Neural cell (in vitro differentiated cells): ENCODE measurements at regions not wholly inside any gene's neighbourhood (a gene's known extent, or its start where the extent isn't known, plus 50 kb on each side); places are given as distances from the start of the nearest gene placed in this dataset.

ENCODE experiments used
- EZH2 ChIP-seq: fragments of 200-600, 300-800 bp; shearing (Covaris generic), sonication (generic); IDR thresholded peaks from 2 replicates; pipeline ENCODE4 v1.6.1; 2014; ENCODE audit warnings: antibody characterized with exemption, low read length, borderline replicate concordance, mild to moderate bottlenecking; ENCODE audit not compliant: insufficient read depth, poor library complexity, severe bottlenecking
- POLR2AphosphoS5 ChIP-seq: IDR thresholded peaks from 2 replicates; pipeline ENCODE4 v1.6.1; 2012
- RAD21 ChIP-seq: fragments of 450-650 bp; conservative IDR thresholded peaks from 2 replicates; pipeline ENCODE4 v1.6.1; 2014; ENCODE audit warnings: antibody characterized with exemption, mild to moderate bottlenecking, moderate library complexity
- TF ChIP-seq, protein P1 (sequence below): fragments of 450-650 bp; IDR thresholded peaks from 2 replicates; pipeline ENCODE4 v1.5.1; 2014; ENCODE audit warnings: antibody characterized with exemption, mild to moderate bottlenecking, moderate library complexity; ENCODE audit not compliant: poor library complexity, severe bottlenecking

DNA sequence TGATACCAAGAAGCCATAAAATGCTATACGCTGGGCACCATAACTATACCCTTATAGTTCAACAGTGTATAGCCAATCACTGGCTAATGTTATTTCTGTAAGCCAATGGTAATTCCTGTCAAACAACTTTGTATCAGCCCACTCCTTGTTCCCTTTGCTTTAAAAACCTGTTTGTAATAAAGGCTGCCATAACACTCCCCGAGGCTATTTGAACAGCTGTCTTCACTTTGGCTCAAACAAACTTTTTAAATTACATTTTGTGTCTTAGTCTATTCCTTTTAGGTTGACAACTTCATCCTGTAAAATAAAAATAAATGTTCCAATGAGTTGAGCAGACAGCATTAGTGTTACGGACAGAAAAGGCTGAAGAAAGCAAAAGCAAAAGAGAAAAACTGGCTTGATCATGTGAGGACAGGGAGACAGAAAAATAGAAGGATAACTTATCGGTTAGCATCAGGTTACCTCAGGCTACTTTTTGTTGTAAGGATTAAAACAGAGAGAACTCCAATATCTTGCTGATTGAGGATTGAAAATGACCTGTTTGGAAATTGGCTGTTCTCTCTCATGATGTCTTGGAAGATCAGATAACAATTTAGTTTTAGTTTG, 95.0 kb downstream of the AASDHPPT start:
- TF ChIP-seq, protein P1, sequence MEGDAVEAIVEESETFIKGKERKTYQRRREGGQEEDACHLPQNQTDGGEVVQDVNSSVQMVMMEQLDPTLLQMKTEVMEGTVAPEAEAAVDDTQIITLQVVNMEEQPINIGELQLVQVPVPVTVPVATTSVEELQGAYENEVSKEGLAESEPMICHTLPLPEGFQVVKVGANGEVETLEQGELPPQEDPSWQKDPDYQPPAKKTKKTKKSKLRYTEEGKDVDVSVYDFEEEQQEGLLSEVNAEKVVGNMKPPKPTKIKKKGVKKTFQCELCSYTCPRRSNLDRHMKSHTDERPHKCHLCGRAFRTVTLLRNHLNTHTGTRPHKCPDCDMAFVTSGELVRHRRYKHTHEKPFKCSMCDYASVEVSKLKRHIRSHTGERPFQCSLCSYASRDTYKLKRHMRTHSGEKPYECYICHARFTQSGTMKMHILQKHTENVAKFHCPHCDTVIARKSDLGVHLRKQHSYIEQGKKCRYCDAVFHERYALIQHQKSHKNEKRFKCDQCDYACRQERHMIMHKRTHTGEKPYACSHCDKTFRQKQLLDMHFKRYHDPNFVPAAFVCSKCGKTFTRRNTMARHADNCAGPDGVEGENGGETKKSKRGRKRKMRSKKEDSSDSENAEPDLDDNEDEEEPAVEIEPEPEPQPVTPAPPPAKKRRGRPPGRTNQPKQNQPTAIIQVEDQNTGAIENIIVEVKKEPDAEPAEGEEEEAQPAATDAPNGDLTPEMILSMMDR, result no peak
- TF ChIP-seq POLR2AphosphoS5, result no peak
- no peak for TF ChIP-seq EZH2
- TF ChIP-seq RAD21, result no peak
